ENCODE measurements at regions not wholly inside any gene's neighbourhood (a gene's known extent, or its start where the extent isn't known, plus 50 kb on each side); places are given as distances from the start of the nearest gene placed in this dataset.

DNA sequence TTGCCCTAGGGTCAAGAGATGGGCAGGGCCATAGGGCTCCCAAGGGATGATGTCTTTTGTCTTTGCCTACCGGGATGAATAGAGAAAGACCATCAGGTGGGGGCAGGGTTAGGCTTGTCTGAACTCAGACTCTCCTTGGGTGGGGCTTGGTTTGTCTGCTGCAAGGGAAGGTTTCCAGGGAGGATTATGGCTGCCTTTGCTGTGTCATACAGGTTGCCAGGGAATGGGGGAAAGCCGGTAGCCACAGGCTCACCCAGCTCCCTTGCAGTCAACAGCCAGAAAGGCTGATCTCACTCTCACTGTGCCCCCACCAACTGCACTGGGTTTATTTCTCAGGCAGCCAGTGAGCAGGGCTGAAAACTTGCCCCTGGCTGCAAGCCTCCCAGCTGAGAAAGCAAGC, 253.2 kb downstream of the POLR1F start:
- no peaks in the 10 kb centered on the region for H3K9me3 Mint-ChIP-seq
- no peaks in the 10 kb centered on the region for H3K27me3 Mint-ChIP-seq

GRCh38 chr7:19448091-19448490, 260.7 kb downstream of the POLR1F start:
- Mint-ChIP-seq H3K36me3 (no peaks in the 10 kb centered on the region), H3K9me3 (no peaks in the 10 kb centered on the region), H3K4me1 (no peaks in the 10 kb centered on the region), H3K4me3 (no peak overlapping the region), H3K27ac (no peak overlapping the region), H3K27me3 (no peaks in the 10 kb centered on the region)
- ATAC-seq (ENCODE audit: low read depth) (no peak), DNase-seq (ENCODE audit: low spot score in 2 of 2) (no peak)

More for the DNA sequence above, 253.2 kb downstream of the POLR1F start:
- DNase-seq (ENCODE audit: low spot score in 2 of 2) (no peak), ATAC-seq (ENCODE audit: low read depth) (no peak)
- Mint-ChIP-seq H3K36me3 (no peaks in the 10 kb centered on the region), H3K4me3 (no peak overlapping the region), H3K4me1 (no peaks in the 10 kb centered on the region), H3K27ac (no peak overlapping the region)

- Mint-ChIP-seq H3K4me1 (no peaks in the 10 kb centered on the region), H3K9me3 (no peaks in the 10 kb centered on the region), H3K4me3 (no peak overlapping the region), H3K36me3 (no peaks in the 10 kb centered on the region), H3K27me3 (no peaks in the 10 kb centered on the region), H3K27ac (no peak overlapping the region)
- DNase-seq (ENCODE audit: low spot score in 2 of 2) (no peak), ATAC-seq (ENCODE audit: low read depth) (no peak)
These were observed 266.6 kb downstream of the POLR1F start for GRCh38 chr7:19442016-19442785.

- no peaks in the 10 kb centered on the region for H3K9me3 Mint-ChIP-seq
- ATAC-seq (ENCODE audit: low read depth) (no peak), DNase-seq (ENCODE audit: low spot score in 2 of 2) (no peak)
- no peak overlapping the region for H3K4me3 Mint-ChIP-seq
- H3K36me3 Mint-ChIP-seq = no peaks in the 10 kb centered on the region
- H3K27ac Mint-ChIP-seq = no peak overlapping the region
- H3K4me1 Mint-ChIP-seq = no peaks in the 10 kb centered on the region
- no peaks in the 10 kb centered on the region for H3K27me3 Mint-ChIP-seq
These were observed 269.3 kb downstream of the POLR1F start for GRCh38 chr7:19439517-19439916.

DNA sequence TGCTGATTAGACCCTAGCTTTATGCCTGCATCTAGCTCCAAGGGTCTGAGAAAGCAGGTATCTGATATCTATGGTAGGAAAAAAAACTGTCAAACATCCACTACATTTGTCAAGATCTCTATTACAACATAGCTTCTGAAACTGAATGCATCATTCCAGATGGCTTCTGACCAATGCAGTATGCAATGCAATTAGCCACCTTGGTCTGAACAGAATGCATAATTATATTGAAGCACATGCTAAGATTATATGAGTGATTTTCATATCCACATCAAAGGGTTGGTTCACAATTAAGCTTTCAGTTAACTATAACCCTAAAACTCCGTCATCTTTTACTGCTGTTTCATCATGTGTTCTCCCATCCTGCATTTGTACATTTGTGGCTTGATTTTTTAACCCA, 271.4 kb downstream of the POLR1F start:
- no peaks in the 10 kb centered on the region for H3K36me3 Mint-ChIP-seq
- H3K4me3 Mint-ChIP-seq = no peak overlapping the region
- DNase-seq (ENCODE audit: low spot score in 2 of 2) (no peak), ATAC-seq (ENCODE audit: low read depth) (no peak)
- H3K27ac Mint-ChIP-seq = no peak overlapping the region
- H3K4me1 Mint-ChIP-seq = no peaks in the 10 kb centered on the region
- H3K27me3 Mint-ChIP-seq = no peaks in the 10 kb centered on the region
- H3K9me3 Mint-ChIP-seq = no peaks in the 10 kb centered on the region

DNA sequence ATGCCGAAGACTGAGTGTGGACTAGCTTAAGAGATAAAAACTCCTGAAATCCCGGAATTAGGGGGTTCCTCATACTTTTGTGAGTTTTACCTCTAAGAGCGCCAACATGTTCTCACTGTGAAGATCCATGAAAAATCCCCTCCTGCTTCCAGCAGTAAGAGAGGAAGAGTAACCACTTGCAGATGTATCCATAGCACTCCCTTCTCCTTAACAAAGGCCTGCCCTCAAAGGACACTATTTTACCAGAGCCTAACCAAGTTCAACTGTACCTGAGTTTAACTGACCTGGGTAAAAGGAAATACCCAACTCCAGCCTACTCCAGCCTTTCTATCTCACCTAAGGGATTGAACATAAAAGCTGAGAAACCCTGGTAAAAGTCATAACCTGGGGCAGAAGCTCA, 280.9 kb downstream of the POLR1F start:
- H3K9me3 Mint-ChIP-seq = no peaks in the 10 kb centered on the region
- H3K4me3 Mint-ChIP-seq = no peak overlapping the region
- DNase-seq (ENCODE audit: low spot score in 2 of 2) = no peak
- no peaks in the 10 kb centered on the region for H3K27me3 Mint-ChIP-seq
- H3K36me3 Mint-ChIP-seq = no peaks in the 10 kb centered on the region
- H3K4me1 Mint-ChIP-seq = no peaks in the 10 kb centered on the region
- ATAC-seq (ENCODE audit: low read depth) = no peak
- no peak overlapping the region for H3K27ac Mint-ChIP-seq

- H3K9me3 Mint-ChIP-seq = no peaks in the 10 kb centered on the region
- no peaks in the 10 kb centered on the region for H3K27me3 Mint-ChIP-seq
- H3K4me3 Mint-ChIP-seq = no peak overlapping the region
- H3K4me1 Mint-ChIP-seq = no peaks in the 10 kb centered on the region
- H3K27ac Mint-ChIP-seq = no peak overlapping the region
- no peaks in the 10 kb centered on the region for H3K36me3 Mint-ChIP-seq
- DNase-seq (ENCODE audit: low spot score in 2 of 2) (no peak), ATAC-seq (ENCODE audit: low read depth) (no peak)
These were observed 276.6 kb upstream of the FERD3L start for GRCh38 chr7:19421861-19422260.

DNA sequence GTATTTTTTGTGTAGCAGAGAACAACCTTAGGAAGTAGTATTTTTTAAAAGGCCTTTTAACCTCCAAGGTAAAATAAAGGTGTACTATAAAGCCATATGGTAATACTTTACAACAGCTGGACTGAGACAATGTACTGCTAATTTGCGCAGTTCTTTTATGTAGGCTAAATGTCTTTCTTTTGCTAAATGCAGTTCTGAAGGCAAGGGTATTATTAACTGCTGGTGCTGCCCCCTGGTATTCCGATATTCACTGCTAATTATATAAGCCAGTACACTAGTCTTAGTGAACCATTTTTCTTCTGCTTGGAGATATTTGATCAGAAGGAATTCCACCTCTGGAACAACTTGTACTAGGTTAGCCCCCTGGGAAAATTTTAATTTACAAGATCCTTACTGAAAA, 272.0 kb upstream of the FERD3L start:
- ATAC-seq (ENCODE audit: low read depth) = no peak
- Mint-ChIP-seq H3K4me3 (no peak overlapping the region), H3K27ac (no peak overlapping the region)

GRCh38 chr7:19415123-19415522, 269.9 kb upstream of the FERD3L start:
- no peak overlapping the region for H3K4me3 Mint-ChIP-seq
- DNase-seq (ENCODE audit: low spot score in 2 of 2) (no peak), ATAC-seq (ENCODE audit: low read depth) (no peak)
- H3K36me3 Mint-ChIP-seq = no peaks in the 10 kb centered on the region
- no peaks in the 10 kb centered on the region for H3K27me3 Mint-ChIP-seq
- no peaks in the 10 kb centered on the region for H3K9me3 Mint-ChIP-seq
- no peaks in the 10 kb centered on the region for H3K4me1 Mint-ChIP-seq
- H3K27ac Mint-ChIP-seq = no peak overlapping the region

More for the DNA sequence above, 272.0 kb upstream of the FERD3L start:
- Mint-ChIP-seq H3K4me1 (no peaks in the 10 kb centered on the region), H3K9me3 (no peaks in the 10 kb centered on the region), H3K36me3 (no peaks in the 10 kb centered on the region), H3K27me3 (no peaks in the 10 kb centered on the region)
- DNase-seq (ENCODE audit: low spot score in 2 of 2) = no peak

- Mint-ChIP-seq H3K4me1 (no peaks in the 10 kb centered on the region), H3K27ac (no peak overlapping the region)
- no peak for ATAC-seq (ENCODE audit: low read depth)
These were observed 268.3 kb upstream of the FERD3L start for GRCh38 chr7:19413443-19413965.

DNA sequence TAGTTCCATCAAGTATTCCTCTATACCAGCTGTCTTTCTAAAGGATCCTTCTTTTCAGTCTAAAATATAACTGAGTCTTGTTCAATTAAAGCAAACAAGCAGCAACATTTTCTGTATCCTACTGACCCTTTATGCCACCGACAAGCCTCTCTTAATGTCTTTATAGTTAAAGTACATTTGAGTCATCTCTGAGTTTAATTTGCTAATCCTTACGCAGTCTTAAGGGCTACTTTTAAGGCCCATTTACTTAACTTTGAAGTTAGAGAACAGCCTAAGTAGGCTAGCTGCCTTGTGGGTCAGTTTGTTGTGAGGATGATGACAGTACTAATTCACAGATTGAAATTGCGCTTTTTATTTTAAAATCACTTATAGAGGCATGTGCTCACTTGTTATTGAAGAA, 265.5 kb upstream of the FERD3L start:
- H3K9me3 Mint-ChIP-seq = no peaks in the 10 kb centered on the region
- no peak overlapping the region for H3K4me3 Mint-ChIP-seq
- no peaks in the 10 kb centered on the region for H3K36me3 Mint-ChIP-seq
- DNase-seq (ENCODE audit: low spot score in 2 of 2) (no peak), ATAC-seq (ENCODE audit: low read depth) (no peak)
- H3K4me1 Mint-ChIP-seq = no peaks in the 10 kb centered on the region
- H3K27ac Mint-ChIP-seq = no peak overlapping the region
- H3K27me3 Mint-ChIP-seq = no peaks in the 10 kb centered on the region

More at GRCh38 chr7:19413443-19413965, 268.3 kb upstream of the FERD3L start:
- Mint-ChIP-seq H3K9me3 (no peaks in the 10 kb centered on the region), H3K4me3 (no peak overlapping the region), H3K36me3 (no peaks in the 10 kb centered on the region), H3K27me3 (no peaks in the 10 kb centered on the region)
- DNase-seq (ENCODE audit: low spot score in 2 of 2) = no peak

DNA sequence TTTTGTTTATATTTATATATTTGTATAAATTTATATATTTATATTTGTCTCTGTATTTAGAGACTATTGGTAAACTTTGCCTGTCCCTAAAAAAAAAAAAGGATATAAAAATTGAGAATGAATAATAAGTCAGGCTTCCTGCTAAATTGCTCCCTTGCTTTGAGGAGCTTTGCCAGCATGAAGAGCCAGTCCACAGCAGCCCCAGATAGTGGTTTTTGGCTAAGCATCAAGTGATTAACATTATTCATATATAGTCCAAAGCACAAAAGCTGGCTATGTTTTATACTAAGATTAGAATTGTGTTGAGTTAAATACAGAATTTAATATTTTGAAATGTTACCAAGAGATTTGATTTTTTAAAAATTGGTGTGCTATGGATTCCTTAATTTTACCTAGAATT, 264.9 kb upstream of the FERD3L start:
- DNase-seq (ENCODE audit: low spot score in 2 of 2) (no peak), ATAC-seq (ENCODE audit: low read depth) (no peak)
- Mint-ChIP-seq H3K4me1 (no peaks in the 10 kb centered on the region), H3K36me3 (no peaks in the 10 kb centered on the region), H3K9me3 (no peaks in the 10 kb centered on the region), H3K27me3 (no peaks in the 10 kb centered on the region), H3K4me3 (no peak overlapping the region), H3K27ac (no peak overlapping the region)

GRCh38 chr7:19408706-19409220, 263.5 kb upstream of the FERD3L start:
- H3K9me3 Mint-ChIP-seq = no peaks in the 10 kb centered on the region
- H3K27me3 Mint-ChIP-seq = no peaks in the 10 kb centered on the region
- H3K4me3 Mint-ChIP-seq = no peak overlapping the region
- DNase-seq (ENCODE audit: low spot score in 2 of 2) (no peak), ATAC-seq (ENCODE audit: low read depth) (no peak)
- no peaks in the 10 kb centered on the region for H3K36me3 Mint-ChIP-seq
- H3K27ac Mint-ChIP-seq = no peak overlapping the region
- H3K4me1 Mint-ChIP-seq = no peaks in the 10 kb centered on the region

- Mint-ChIP-seq H3K36me3 (no peaks in the 10 kb centered on the region), H3K4me3 (no peak overlapping the region), H3K9me3 (no peaks in the 10 kb centered on the region), H3K27ac (no peak overlapping the region), H3K4me1 (no peaks in the 10 kb centered on the region), H3K27me3 (no peaks in the 10 kb centered on the region)
- ATAC-seq (ENCODE audit: low read depth) (no peak), DNase-seq (ENCODE audit: low spot score in 2 of 2) (no peak)
These were observed 262.0 kb upstream of the FERD3L start for GRCh38 chr7:19407270-19407669.

GRCh38 chr7:19405541-19405940, 260.3 kb upstream of the FERD3L start:
- Mint-ChIP-seq H3K9me3 (no peaks in the 10 kb centered on the region), H3K4me3 (no peak overlapping the region), H3K27me3 (no peaks in the 10 kb centered on the region), H3K4me1 (no peaks in the 10 kb centered on the region), H3K27ac (no peak overlapping the region), H3K36me3 (no peaks in the 10 kb centered on the region)
- no peak for DNase-seq (ENCODE audit: low spot score in 2 of 2)
- ATAC-seq (ENCODE audit: low read depth) = no peak

All from memory B cell (primary cell).